Dedifferentiated amniotic fluid mesenchymal stem cell (primary cell): ENCODE measurements at regions not wholly inside any gene's neighbourhood (a gene's known extent, or its start where the extent isn't known, plus 50 kb on each side); places are given as distances from the start of the nearest gene placed in this dataset.
"Not testable (repeated sequence)": the region's sequence is repeated elsewhere in the genome, so short reads cannot be mapped to it uniquely, and the experiment has no call there.

Experiments
- DNase-seq: peaks from one replicate; pipeline ENCODE4 v3.0.0-alpha.2; 2016; ENCODE audit errors: extremely low spot score

DNA sequence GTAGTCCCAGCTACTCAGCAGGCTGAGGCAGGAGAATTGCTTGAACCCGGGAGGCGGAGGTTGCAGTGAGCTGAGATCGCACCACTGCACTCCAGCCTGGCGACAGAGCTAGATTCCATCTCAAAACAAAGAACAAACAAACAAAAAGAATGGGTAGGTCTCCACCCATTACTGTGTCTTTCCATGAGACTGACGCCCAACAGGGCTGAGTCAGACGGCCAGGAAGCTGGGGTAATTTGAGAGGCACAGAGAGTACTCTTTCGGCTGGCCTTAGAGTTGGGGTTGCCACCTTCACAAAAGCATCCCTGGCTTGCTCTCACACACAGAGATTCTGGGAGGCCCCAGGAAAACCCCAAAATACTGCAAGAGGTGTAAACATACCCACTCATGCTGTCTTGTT is 72.0 kb upstream of the DHRSX start:
- DNase-seq = peak; percentile 40

DNA sequence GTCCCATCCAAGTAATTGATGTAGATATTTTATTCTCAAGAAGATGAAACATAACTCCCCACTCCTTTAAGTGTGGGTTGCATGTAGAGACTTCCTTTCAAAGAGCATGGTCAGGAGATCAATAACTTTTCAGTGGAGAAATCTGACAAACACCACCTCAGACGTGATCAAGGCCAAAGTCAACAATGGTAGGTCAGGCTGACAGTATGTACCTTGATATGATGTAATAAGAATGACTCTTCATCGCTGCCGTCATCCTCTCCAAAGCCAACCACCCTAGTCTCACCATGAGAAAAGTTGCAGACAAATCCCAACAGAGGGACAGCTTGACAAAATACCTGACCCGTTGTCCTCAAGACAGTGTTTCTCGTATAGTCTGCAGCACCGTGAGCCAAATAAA is 67.3 kb upstream of the DHRSX start:
- no peak for DNase-seq

DNA sequence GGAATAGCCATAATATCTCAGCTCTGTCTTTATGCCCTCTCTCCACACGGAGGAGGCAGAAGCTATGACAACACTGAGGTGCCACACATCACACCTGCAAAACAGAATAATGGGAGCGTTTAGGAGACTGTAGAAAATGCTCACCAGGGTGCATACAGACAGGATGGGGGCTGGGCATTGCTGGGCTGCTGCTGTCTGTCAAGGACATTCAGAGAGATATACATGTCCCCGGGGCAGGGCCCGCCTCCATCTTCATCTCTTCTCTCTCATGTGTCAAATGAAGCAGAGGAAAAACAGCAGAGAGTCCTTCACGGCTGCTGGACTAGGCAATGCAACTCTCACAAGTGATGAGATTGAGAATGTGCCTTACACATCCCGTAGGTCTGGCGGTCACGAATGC is 65.3 kb upstream of the DHRSX start:
- DNase-seq = no peak

DNA sequence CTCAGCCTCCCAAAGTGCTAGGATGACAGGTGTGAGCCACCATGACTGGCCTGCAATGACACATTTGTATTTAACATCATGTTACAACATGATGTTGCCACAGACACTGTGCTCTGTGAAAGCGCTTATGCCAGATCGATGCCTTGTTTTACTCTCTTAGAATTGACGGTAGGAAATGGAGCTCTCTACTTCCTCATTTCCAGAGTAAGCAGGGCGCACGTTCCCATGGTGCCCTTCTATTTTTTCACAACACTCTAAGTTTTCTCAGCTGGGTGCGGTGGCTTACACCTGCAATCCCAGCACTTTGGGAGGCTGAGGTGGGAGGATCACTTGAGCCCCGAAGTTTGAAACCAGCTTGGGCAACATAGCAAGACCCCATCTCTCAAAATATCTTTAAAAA is 60.7 kb upstream of the DHRSX start:
- no peak for DNase-seq

DNA sequence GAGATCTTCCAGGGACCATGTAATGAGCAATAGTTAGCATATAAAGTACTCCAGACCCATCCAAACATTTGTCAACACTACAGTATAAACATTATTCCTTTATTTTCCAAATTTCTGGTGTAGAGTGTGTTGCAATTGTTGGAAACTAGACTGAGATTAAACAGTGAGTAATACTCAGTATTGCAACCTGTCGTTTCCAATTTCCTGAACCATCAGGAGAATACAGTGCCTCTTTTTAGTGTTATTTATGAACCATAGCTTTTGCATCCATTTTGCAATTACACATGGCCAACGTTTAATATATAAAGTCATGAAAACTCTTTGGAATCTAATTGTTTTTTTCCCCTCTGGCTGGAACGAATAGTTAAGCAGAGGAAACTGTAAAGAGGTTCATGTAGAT is 58.3 kb upstream of the DHRSX start:
- peak; percentile 77 for DNase-seq

DNA sequence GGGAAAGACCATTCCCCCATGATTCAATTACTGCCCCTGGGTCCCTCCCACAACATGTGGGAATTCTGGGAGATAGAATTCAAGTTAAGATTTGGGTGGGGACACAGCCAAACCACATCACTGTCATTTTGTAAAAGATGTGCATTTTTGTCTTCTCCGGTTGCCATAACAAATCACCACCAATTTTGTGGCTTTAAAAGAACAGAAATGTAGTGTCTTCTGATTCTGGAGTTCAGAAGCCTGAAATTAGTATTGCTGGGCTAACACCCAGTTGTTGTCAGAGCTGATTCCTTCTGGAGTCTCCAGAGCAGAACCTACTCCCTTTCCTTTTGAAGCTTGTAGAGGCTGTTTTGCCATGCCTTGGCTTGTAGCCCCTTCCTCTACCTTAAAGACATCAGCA is 54.1 kb upstream of the DHRSX start:
- DNase-seq = no peak

DNA sequence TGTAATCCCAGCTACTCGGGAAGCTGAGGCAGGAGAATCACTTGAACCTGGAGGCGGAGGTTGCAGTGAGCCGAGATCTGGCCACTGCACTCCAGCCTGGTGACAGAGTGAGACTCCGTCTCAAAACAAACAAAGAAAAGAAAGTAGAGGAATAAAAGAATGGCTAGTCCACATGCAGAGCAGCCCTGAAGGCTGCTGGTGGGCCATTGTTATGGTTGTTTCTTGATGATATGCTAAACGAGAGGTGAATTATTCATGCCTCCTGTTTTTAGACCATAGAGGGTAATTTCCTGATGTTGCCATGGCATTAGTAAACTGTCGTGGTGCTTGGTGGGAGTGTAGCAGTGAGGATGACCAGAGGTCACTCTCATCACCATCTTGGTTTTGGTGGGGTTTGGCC is 53.3 kb upstream of the DHRSX start:
- DNase-seq = not testable (repeated sequence)

DNA sequence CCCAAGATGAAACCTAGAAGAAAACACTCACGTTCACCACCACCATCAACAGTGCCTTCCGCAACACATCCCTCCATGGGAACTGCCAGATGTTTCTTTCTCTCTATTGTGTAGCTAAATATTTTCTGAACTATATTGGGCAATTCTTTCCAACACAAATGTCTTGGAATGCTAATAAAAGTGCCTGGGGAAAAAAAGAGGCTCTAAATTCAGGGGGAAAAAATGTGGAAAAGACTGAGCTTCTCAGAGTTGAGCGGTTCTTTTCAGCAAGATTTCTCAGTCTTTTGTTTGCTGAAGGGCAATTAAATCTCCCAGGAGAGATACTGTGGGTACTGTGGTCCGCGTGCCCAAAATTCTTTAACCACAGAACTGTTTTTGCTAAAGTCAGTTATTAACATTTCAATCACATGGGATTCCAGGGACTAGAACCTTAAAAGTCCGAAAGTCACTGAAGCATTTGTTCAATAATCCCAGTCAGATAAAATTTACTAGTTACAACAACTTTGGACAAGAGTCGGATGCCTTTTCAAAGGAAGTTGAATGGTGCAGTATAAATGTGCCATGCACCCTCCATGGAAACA is 51.9 kb upstream of the DHRSX start:
- DNase-seq = peak; percentile 91

DNA sequence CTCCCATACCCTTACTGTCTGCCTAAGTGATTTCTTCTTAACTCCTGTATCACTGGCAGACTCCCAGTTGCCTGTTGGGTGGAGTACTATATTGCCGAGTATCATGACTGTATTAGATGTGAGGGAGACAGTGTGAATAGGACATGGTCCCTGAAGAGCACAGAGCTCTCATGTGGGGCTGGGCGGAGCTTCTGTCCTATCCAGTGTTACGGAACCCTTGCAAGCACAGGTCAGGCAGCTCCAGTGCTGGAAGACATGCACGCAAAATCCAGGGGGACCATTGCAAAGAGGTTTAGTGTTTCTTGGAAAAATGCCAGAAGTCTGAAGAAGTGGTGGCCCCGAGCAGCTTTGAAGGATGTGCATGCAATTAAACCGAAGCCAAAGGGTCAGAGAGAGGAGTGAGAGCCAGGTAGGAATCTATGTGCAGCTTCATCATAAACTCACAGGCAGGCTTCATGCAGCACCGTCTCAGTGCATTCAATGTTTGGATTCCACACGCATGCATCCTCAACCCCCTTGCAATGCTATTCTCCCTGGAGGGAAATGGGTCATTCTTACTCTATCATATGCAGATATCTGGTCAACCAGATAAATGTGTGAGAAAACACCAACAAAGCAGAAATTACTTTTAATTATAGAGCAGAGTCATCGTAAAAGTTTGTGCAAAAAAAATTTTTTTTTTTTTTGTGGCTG is 49.7 kb upstream of the DHRSX start:
- no peak for DNase-seq
